WTC11 (cell line): ENCODE measurements at regions not wholly inside any gene's neighbourhood (a gene's known extent, or its start where the extent isn't known, plus 50 kb on each side); places are given as distances from the start of the nearest gene placed in this dataset.
A peak's percentile ranks its signal among the peaks of the same experiment; 100 is the strongest.
"Not testable (repeated sequence)": the region's sequence is repeated elsewhere in the genome, so short reads cannot be mapped to it uniquely, and the experiment has no call there.

ENCODE experiments used
- ATAC-seq: fragments of 200-7000 bp; cut with Tn5 transposase; 2 replicates; pipeline ENCODE4 v1.10.0; 2021; ENCODE audit warnings: mild to moderate bottlenecking, moderate library complexity
- CTCF ChIA-PET: fragments of 300-600 bp; sonication (Branson Sonifier 250); formaldehyde crosslinking; loops from one replicate; lab custom pipeline; 2021; ENCODE audit warnings: antibody characterized with exemption; lab: Charles Lee
- POLR2A ChIA-PET: fragments of 350-600 bp; sonication (Branson Sonifier 250); formaldehyde crosslinking; loops from one replicate; lab custom pipeline; 2021; ENCODE audit warnings: antibody characterized with exemption; lab: Charles Lee
- DNase-seq: peaks from one replicate; pipeline ENCODE4 v3.0.0; 2021; ENCODE audit warnings: low spot score
- H3K27ac Mint-ChIP-seq: 2 replicates; pipeline ENCODE4 v1.8.0; 2021; ENCODE audit warnings: mixed read lengths
- H3K27me3 Mint-ChIP-seq: 2 replicates; pipeline ENCODE4 v1.8.0; 2021; ENCODE audit warnings: low read depth, mild to moderate bottlenecking, moderate library complexity, mixed read lengths
- H3K36me3 Mint-ChIP-seq: 2 replicates; pipeline ENCODE4 v1.8.0; 2021; ENCODE audit warnings: mixed read lengths
- H3K4me1 Mint-ChIP-seq: 2 replicates; pipeline ENCODE4 v1.8.0; 2022; ENCODE audit warnings: mixed read lengths
- H3K4me3 Mint-ChIP-seq: 2 replicates; pipeline ENCODE4 v1.8.0; 2021; ENCODE audit warnings: mild to moderate bottlenecking, moderate library complexity, mixed read lengths
- H3K9me3 Mint-ChIP-seq: 2 replicates; pipeline ENCODE4 v1.8.0; 2021; ENCODE audit warnings: mixed read lengths
- ELF4 ChIP-seq: sonication (generic); formaldehyde crosslinking; IDR thresholded peaks from 2 replicates; pipeline ENCODE4 v1.8.1; 2022; ENCODE audit warnings: low read depth, mild to moderate bottlenecking, moderate library complexity, missing genetic modification reagents
- ETV6 ChIP-seq: sonication (generic); formaldehyde crosslinking; IDR thresholded peaks from 2 replicates; pipeline ENCODE4 v1.8.1; 2022; ENCODE audit warnings: mild to moderate bottlenecking, missing genetic modification reagents
- NFATC4 ChIP-seq: fragments of 250-450 bp; sonication (Bioruptor Pico); IDR thresholded peaks from 2 replicates; pipeline ENCODE4 v1.9.0; 2021; ENCODE audit warnings: mild to moderate bottlenecking
- NFE2L1 ChIP-seq: sonication (generic); formaldehyde crosslinking; IDR thresholded peaks from 2 replicates; pipeline ENCODE4 v1.8.1; 2023; ENCODE audit warnings: missing genetic modification reagents
- NR3C1 ChIP-seq: sonication (generic); formaldehyde crosslinking; conservative IDR thresholded peaks from 2 replicates; pipeline ENCODE4 v1.8.1; 2023; ENCODE audit warnings: low read depth, mild to moderate bottlenecking, missing genetic modification reagents
- OVOL2 ChIP-seq: fragments of 250-450 bp; sonication (Bioruptor Pico); IDR thresholded peaks from 2 replicates; pipeline ENCODE4 v1.9.0; 2021; ENCODE audit warnings: mild to moderate bottlenecking, borderline replicate concordance
- SMAD3 ChIP-seq: sonication (generic); formaldehyde crosslinking; IDR thresholded peaks from 2 replicates; pipeline ENCODE4 v1.8.0; 2022; ENCODE audit warnings: missing genetic modification reagents, mild to moderate bottlenecking, borderline replicate concordance
- TCF7 ChIP-seq: sonication (generic); formaldehyde crosslinking; IDR thresholded peaks from 2 replicates; pipeline ENCODE4 v1.8.0; 2022; ENCODE audit warnings: mild to moderate bottlenecking, low read depth, missing genetic modification reagents, moderate library complexity
- ZNF121 ChIP-seq: sonication (generic); formaldehyde crosslinking; IDR thresholded peaks from 2 replicates; pipeline ENCODE4 v1.8.0; 2023; ENCODE audit warnings: missing genetic modification reagents
- ZNF416 ChIP-seq: fragments of 250-450 bp; sonication (Bioruptor Pico); IDR thresholded peaks from 2 replicates; pipeline ENCODE4 v1.9.0; 2021; ENCODE audit warnings: mild to moderate bottlenecking, inconsistent platforms
- TF ChIP-seq, protein P1 (sequence below): sonication (generic); formaldehyde crosslinking; IDR thresholded peaks from 2 replicates; pipeline ENCODE4 v1.8.0; 2022; ENCODE audit warnings: mild to moderate bottlenecking, missing genetic modification reagents
- TF ChIP-seq, protein P2 (sequence below): sonication (generic); formaldehyde crosslinking; IDR thresholded peaks from 2 replicates; pipeline ENCODE4 v1.8.1; 2022; ENCODE audit warnings: missing genetic modification reagents, borderline replicate concordance
- TF ChIP-seq, protein P3 (sequence below): sonication (generic); formaldehyde crosslinking; IDR thresholded peaks from 2 replicates; pipeline ENCODE4 v1.8.0; 2022; ENCODE audit warnings: mild to moderate bottlenecking, missing genetic modification reagents
- TF ChIP-seq, protein P4 (sequence below): sonication (generic); formaldehyde crosslinking; IDR thresholded peaks from 2 replicates; pipeline ENCODE4 v1.8.1; 2022; ENCODE audit warnings: low read depth, mild to moderate bottlenecking, moderate library complexity, missing genetic modification reagents, borderline replicate concordance
- TF ChIP-seq, protein P5 (sequence below): sonication (generic); formaldehyde crosslinking; IDR thresholded peaks from 2 replicates; pipeline ENCODE4 v1.8.0; 2022; ENCODE audit warnings: missing genetic modification reagents
- TF ChIP-seq, protein P6 (sequence below): fragments of 250-450 bp; sonication (Bioruptor Pico); IDR thresholded peaks from 2 replicates; pipeline ENCODE4 v1.8.0; 2021; ENCODE audit warnings: mild to moderate bottlenecking
- TF ChIP-seq, protein P7 (sequence below): sonication (generic); formaldehyde crosslinking; IDR thresholded peaks from 2 replicates; pipeline ENCODE4 v1.8.1; 2023; ENCODE audit warnings: mild to moderate bottlenecking, missing genetic modification reagents, moderate library complexity

DNA sequence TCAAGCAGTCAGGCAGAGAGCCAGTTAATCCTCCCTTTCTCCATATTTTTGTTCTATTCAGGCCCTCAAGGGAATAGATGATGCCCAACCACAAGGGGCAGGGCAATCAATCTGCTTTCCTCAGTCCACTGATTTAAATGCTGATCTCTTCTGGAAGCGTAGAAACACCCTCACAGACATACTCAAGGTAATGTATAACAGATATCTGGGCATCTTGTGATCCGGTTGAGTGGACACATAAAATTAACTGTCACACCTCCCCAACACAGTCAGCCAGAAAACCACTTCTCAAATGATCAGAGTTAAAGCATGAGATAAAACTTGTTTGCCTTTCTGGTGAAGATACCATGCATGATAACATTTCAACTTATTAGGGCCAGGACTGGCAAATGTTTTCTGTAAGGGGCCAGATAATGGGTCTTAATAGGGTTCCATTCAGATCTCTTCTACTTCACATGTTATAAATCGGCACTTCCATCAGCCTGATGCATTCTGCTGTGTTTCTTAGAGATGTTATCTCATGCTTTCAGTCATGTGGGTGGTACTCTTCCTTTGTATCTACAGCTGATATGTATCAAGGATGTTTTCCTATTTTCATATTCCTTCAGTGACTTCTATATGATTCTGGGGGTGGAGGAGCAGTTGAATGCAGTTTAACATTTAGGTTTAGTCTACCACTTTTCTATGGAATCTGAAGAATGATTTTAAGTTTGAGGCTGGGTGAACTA, 58.9 kb upstream of the CNTLN start:
- ChIA-PET CTCF (no interaction called here), POLR2A (no interaction called here)
- Mint-ChIP-seq H3K27me3 (no peaks in the 10 kb centered on the region), H3K4me1 (peaks cover under 1% of the 10 kb centered on the region; the same call in 1 of the 2 replicates), H3K36me3 (no peaks in the 10 kb centered on the region; the same call in 1 of the 2 replicates), H3K4me3 (no peak overlapping the region)
- DNase-seq (no peak), ATAC-seq (no peak)
- TF ChIP-seq NR3C1 (CRISPR knock-in tag): no peak
- TF ChIP-seq, protein P1, sequence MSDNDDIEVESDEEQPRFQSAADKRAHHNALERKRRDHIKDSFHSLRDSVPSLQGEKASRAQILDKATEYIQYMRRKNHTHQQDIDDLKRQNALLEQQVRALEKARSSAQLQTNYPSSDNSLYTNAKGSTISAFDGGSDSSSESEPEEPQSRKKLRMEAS: no peak
- no peak for TF ChIP-seq ELF4 (CRISPR knock-in tag)
- no peak for TF ChIP-seq SMAD3 (CRISPR knock-in tag)
- TF ChIP-seq OVOL2 (CRISPR knock-in tag): no peak
- no peak for TF ChIP-seq NFE2L1 (CRISPR knock-in tag)
- TF ChIP-seq ZNF121: no peak
- TF ChIP-seq, all 79 proteins: peak for 0
- Mint-ChIP-seq H3K27ac (no peak overlapping the region), H3K9me3 (peaks cover 9% of the 10 kb centered on the region)

DNA sequence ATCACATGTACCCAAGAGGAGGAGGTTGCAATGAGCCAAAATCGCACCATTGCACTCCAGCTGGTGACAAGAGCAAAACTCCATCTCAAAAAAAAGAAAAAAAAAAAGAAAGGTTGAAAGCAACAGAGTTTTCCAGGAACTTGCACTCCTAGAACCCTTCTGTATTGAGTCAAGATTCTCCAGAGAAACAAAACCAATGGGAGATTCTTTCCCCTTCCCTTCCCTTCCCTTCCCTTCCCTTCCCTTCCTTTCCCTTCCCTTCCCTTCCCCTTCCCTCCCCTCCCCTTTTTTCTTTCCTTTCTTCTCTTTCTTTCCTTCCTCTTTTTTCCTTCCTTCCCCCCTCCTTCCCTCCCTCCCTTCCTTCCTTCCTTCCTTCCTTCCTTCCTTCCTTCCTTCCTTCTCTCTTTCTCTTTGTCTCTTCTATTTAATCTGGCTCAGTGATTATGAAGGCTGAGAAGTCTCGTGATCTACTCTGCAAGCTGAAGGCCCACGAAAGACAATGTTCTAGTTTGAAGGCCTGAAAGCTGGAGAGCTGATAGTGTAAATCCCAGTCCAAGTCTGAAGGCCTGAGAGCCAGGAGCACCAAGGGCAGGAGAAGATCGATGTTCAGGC, 59.6 kb upstream of the CNTLN start:
- H3K4me1 Mint-ChIP-seq: no peaks in the 10 kb centered on the region
- DNase-seq (no peak), ATAC-seq (no peak)
- TF ChIP-seq, protein P2, sequence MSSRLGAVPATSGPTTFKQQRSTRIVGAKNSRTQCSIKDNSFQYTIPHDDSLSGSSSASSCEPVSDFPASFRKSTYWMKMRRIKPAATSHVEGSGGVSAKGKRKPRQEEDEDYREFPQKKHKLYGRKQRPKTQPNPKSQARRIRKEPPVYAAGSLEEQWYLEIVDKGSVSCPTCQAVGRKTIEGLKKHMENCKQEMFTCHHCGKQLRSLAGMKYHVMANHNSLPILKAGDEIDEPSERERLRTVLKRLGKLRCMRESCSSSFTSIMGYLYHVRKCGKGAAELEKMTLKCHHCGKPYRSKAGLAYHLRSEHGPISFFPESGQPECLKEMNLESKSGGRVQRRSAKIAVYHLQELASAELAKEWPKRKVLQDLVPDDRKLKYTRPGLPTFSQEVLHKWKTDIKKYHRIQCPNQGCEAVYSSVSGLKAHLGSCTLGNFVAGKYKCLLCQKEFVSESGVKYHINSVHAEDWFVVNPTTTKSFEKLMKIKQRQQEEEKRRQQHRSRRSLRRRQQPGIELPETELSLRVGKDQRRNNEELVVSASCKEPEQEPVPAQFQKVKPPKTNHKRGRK: 0 out of 2 replicates have a peak, but pooled peaks have one; percentile 40
- TF ChIP-seq, protein P3, sequence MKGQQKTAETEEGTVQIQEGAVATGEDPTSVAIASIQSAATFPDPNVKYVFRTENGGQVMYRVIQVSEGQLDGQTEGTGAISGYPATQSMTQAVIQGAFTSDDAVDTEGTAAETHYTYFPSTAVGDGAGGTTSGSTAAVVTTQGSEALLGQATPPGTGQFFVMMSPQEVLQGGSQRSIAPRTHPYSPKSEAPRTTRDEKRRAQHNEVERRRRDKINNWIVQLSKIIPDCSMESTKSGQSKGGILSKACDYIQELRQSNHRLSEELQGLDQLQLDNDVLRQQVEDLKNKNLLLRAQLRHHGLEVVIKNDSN (CRISPR knock-in tag): no peak
- TF ChIP-seq ZNF416 (CRISPR knock-in tag): no peak
- TF ChIP-seq, protein P4, sequence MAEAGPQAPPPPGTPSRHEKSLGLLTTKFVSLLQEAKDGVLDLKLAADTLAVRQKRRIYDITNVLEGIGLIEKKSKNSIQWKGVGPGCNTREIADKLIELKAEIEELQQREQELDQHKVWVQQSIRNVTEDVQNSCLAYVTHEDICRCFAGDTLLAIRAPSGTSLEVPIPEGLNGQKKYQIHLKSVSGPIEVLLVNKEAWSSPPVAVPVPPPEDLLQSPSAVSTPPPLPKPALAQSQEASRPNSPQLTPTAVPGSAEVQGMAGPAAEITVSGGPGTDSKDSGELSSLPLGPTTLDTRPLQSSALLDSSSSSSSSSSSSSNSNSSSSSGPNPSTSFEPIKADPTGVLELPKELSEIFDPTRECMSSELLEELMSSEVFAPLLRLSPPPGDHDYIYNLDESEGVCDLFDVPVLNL (CRISPR knock-in tag): no peak
- no peak overlapping the region for H3K4me3 Mint-ChIP-seq
- CTCF ChIA-PET: no interaction called here
- no peaks in the 10 kb centered on the region for H3K27me3 Mint-ChIP-seq
- POLR2A ChIA-PET: interaction anchor here (0.7 kb wide), 1 partner anchor 111 kb away, joined by 3 read pairs; no protein-coding TSS in a partner anchor
- no peak overlapping the region for H3K27ac Mint-ChIP-seq
- H3K36me3 Mint-ChIP-seq: no peaks in the 10 kb centered on the region; the same call in 1 of the 2 replicates
- peaks cover 9% of the 10 kb centered on the region for H3K9me3 Mint-ChIP-seq

DNA sequence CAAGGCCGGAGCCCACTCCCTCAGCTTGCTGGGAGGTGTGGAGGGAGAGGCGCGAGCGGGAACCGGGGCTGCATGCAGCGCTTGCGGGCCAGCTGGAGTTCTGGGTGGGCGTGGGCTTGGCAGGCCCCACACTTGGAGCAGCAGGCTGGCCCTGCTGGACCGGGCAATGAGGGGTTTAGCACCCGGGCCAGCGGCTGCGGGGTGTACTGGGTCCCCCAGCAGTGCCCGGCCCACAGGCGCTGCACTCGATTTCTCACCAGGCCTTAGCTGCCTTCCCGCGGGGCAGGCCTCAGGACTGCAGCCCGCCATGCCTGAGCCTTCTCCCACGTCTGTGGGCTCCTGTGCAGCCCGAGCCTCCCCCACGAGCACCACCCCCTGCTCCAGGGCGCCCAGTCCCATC, 62.3 kb upstream of the CNTLN start:
- H3K4me1 Mint-ChIP-seq, H3K27ac Mint-ChIP-seq, H3K36me3 Mint-ChIP-seq, POLR2A ChIA-PET, H3K9me3 Mint-ChIP-seq, ATAC-seq, DNase-seq, H3K27me3 Mint-ChIP-seq, H3K4me3 Mint-ChIP-seq: not testable (repeated sequence)
- CTCF ChIA-PET: interaction anchor here (2.2 kb wide), 1 partner anchor 9 kb away, joined by 7 read pairs; no protein-coding TSS in a partner anchor

DNA sequence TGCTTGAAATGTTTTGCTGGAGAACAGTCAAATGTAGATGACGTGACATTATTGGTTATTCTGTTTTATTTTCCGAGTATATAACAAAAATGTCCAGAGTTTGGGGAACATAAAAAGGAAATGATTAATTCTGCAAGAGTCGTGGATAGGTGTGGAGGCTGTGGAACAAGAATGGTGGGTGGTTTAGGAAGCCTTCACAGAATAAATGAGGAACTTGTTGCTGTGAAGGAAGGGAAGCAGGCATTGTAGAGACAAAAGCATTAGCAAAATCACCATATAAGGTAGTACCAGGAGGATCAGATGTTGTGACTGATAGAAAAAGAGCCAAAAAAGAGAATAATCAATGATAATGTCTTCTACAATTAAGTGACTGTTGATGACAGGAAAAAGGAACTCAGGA, 66.2 kb upstream of the CNTLN start:
- H3K9me3 Mint-ChIP-seq: peaks cover 6% of the 10 kb centered on the region
- peak; percentile 39; the same call in 1 of the 2 replicates for ATAC-seq
- no peaks in the 10 kb centered on the region for H3K27me3 Mint-ChIP-seq
- CTCF ChIA-PET: interaction anchor here (2.5 kb wide), 1 partner anchor 334 kb away, joined by 8 read pairs; no protein-coding TSS in a partner anchor
- no peak overlapping the region for H3K27ac Mint-ChIP-seq
- H3K4me1 Mint-ChIP-seq: peaks cover 7% of the 10 kb centered on the region
- POLR2A ChIA-PET: no interaction called here
- H3K36me3 Mint-ChIP-seq: no peaks in the 10 kb centered on the region; the same call in 1 of the 2 replicates
- no peak overlapping the region for H3K4me3 Mint-ChIP-seq
- no peak for DNase-seq
- no peak for TF ChIP-seq NR3C1 (CRISPR knock-in tag)
- TF ChIP-seq, protein P5, sequence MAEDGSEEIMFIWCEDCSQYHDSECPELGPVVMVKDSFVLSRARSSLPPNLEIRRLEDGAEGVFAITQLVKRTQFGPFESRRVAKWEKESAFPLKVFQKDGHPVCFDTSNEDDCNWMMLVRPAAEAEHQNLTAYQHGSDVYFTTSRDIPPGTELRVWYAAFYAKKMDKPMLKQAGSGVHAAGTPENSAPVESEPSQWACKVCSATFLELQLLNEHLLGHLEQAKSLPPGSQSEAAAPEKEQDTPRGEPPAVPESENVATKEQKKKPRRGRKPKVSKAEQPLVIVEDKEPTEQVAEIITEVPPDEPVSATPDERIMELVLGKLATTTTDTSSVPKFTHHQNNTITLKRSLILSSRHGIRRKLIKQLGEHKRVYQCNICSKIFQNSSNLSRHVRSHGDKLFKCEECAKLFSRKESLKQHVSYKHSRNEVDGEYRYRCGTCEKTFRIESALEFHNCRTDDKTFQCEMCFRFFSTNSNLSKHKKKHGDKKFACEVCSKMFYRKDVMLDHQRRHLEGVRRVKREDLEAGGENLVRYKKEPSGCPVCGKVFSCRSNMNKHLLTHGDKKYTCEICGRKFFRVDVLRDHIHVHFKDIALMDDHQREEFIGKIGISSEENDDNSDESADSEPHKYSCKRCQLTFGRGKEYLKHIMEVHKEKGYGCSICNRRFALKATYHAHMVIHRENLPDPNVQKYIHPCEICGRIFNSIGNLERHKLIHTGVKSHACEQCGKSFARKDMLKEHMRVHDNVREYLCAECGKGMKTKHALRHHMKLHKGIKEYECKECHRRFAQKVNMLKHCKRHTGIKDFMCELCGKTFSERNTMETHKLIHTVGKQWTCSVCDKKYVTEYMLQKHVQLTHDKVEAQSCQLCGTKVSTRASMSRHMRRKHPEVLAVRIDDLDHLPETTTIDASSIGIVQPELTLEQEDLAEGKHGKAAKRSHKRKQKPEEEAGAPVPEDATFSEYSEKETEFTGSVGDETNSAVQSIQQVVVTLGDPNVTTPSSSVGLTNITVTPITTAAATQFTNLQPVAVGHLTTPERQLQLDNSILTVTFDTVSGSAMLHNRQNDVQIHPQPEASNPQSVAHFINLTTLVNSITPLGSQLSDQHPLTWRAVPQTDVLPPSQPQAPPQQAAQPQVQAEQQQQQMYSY (CRISPR knock-in tag): no peak
- TF ChIP-seq, protein P6, sequence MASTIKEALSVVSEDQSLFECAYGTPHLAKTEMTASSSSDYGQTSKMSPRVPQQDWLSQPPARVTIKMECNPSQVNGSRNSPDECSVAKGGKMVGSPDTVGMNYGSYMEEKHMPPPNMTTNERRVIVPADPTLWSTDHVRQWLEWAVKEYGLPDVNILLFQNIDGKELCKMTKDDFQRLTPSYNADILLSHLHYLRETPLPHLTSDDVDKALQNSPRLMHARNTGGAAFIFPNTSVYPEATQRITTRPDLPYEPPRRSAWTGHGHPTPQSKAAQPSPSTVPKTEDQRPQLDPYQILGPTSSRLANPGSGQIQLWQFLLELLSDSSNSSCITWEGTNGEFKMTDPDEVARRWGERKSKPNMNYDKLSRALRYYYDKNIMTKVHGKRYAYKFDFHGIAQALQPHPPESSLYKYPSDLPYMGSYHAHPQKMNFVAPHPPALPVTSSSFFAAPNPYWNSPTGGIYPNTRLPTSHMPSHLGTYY (CRISPR knock-in tag): no peak
- TF ChIP-seq TCF7 (CRISPR knock-in tag): no peak
- no peak for TF ChIP-seq NFATC4
- TF ChIP-seq ZNF121: no peak
- TF ChIP-seq ETV6: no peak
- TF ChIP-seq NFE2L1 (CRISPR knock-in tag): no peak
- TF ChIP-seq, protein P7, sequence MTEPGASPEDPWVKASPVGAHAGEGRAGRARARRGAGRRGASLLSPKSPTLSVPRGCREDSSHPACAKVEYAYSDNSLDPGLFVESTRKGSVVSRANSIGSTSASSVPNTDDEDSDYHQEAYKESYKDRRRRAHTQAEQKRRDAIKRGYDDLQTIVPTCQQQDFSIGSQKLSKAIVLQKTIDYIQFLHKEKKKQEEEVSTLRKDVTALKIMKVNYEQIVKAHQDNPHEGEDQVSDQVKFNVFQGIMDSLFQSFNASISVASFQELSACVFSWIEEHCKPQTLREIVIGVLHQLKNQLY (CRISPR knock-in tag): no peak
